GM13976 (cell line): ENCODE measurements at regions not wholly inside any gene's neighbourhood (a gene's known extent, or its start where the extent isn't known, plus 50 kb on each side); places are given as distances from the start of the nearest gene placed in this dataset.

Experiments
- DNase-seq: peaks from one replicate; pipeline ENCODE4 v3.0.0; 2012; ENCODE audit warnings: low spot score
- in situ Hi-C: fragments of 300-500 bp; cut with MboI; formaldehyde crosslinking; loops from one replicate; pipeline ENCODE4 v1.12.0; 2022; ENCODE audit warnings: low sequenced_read_pairs, mixed read lengths, inconsistent platforms; ENCODE audit not compliant: unreplicated experiment
- TF ChIP-seq, protein P1 (sequence below): IDR thresholded peaks from 2 replicates; pipeline ENCODE4 v1.5.1; 2012; ENCODE audit warnings: borderline replicate concordance, mild to moderate bottlenecking; ENCODE audit not compliant: insufficient read depth; ENCODE audit errors: extremely low read depth, missing control alignments, control extremely low read depth

DNA sequence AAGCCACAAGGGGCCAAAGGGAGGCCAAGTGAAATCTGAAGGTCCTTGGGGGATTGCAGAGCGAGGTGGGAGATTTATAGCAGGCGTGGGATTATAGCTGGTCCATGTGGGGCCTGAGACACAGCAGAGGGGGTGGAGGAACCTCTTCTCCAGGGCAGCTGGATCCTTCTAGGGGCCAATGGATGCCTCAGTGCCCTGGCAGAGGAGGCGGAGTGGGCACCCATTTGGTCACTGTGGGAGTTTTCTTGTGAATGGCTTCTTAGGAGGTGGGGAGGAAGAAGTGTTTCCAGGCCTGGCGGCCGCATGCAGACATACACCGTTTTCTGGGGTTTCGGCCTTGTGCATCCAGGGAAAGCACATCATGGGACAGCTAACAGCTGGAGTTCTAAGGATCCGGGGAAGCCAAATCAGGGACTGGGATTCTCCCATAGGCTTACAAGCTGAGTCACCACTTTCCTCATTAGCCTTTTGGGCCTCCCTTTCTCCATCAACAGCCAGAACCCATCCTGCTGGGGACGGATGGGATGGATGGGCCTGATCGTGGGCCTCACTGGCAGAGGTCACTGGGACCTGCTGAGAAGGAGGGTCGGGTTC, 76.5 kb downstream of the RHOU start:
- TF ChIP-seq, protein P1, sequence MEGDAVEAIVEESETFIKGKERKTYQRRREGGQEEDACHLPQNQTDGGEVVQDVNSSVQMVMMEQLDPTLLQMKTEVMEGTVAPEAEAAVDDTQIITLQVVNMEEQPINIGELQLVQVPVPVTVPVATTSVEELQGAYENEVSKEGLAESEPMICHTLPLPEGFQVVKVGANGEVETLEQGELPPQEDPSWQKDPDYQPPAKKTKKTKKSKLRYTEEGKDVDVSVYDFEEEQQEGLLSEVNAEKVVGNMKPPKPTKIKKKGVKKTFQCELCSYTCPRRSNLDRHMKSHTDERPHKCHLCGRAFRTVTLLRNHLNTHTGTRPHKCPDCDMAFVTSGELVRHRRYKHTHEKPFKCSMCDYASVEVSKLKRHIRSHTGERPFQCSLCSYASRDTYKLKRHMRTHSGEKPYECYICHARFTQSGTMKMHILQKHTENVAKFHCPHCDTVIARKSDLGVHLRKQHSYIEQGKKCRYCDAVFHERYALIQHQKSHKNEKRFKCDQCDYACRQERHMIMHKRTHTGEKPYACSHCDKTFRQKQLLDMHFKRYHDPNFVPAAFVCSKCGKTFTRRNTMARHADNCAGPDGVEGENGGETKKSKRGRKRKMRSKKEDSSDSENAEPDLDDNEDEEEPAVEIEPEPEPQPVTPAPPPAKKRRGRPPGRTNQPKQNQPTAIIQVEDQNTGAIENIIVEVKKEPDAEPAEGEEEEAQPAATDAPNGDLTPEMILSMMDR, result no peak
- DNase-seq, result no peak
- in situ Hi-C loops, result no loop called here

DNA sequence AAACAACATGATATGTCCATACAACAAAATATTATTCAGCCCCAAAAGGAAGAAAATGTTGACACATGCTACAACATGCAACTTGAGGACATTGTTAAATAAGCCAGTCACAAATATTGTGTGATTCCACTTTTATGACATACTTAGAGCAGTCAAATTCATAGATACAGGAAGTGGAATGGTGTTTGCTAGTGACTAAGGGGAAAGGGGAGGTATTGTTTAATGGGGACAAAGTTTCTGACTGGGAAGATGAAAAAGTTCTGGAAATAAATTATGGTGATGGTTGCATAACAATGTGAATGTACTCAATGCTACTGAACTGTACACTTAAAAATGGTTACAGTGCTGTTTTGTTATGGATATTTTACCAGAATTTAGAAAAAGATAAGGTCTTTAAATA, 77.7 kb downstream of the RHOU start:
- TF ChIP-seq, protein P1, result no peak
- in situ Hi-C loops, result no loop called here
- no peak for DNase-seq

DNA sequence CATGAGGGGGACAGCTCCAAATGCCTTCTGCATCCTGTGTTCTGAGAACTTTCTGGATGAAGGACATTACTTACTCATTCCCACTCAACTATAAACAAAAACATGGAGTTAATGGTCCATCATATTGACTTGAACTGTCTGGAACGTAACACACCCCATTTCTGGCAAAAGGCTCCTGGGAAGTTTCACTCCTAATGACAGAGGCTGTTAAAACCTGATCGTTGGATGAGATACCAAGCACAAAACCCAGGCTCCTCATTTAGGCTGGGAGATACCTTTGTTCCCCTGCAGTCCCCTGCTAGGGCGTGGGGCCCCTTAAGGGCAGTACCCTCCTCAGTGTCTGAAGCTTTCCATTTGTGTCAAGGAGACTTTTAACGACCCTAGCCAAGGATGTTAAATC, 78.9 kb downstream of the RHOU start:
- in situ Hi-C loops, result no loop called here
- TF ChIP-seq, protein P1, result no peak
- DNase-seq, result no peak

DNA sequence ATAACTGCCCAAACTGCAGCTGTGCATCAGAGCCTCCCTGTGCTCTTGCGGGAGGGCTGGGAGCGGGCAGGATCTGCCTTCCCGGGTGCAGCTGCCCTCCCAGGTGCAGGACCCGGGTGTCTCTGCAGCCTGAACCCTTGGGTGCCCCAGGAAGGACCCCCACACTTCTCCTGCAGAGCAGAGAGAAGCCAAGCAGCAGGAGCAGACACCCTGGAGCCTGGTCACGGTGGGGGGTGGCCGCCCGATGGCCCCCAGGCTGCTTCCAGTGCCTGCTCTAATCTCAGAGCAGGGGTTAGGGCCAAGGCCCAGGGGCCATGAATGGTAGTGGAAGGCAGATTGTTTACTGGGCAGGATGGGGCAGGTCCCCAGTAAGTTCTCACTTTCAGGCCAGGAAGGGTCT, 83.0 kb downstream of the RHOU start:
- in situ Hi-C loops, result no loop called here
- TF ChIP-seq, protein P1, result no peak
- no peak for DNase-seq

DNA sequence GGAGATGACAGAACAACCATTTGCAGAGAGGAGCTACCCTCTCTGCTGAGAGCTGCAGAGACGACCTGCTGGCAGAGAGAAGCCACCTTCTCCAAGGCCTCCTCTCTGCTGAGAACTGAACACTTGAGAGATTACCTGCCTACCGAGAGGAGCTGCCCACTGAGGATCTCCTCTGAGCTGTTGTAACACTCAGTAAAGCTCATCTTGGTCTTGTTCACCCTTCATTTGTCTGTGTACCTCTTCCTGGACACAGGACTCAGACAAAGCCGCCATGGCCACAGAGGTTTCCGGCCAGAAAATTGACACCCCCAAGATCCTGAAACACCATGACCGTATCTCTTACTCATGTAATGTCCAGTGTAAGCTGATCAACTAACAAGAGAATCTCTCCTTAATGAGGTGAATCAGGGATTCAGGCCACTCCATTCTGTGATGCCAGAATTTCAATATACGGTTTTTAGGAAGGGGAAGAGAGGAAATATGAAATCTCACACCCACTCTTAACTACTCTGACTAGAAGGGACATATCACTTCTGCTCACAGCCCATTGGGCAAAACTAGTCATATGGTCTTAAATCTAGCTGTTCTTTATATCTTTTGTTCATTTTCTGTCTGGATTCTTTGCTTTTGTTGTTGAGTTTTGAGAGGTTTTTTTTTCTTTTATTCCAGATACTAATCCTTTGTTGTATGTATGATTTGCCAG, 83.8 kb downstream of the RHOU start:
- in situ Hi-C loops, result no loop called here
- TF ChIP-seq, protein P1, result no peak
- DNase-seq, result no peak

DNA sequence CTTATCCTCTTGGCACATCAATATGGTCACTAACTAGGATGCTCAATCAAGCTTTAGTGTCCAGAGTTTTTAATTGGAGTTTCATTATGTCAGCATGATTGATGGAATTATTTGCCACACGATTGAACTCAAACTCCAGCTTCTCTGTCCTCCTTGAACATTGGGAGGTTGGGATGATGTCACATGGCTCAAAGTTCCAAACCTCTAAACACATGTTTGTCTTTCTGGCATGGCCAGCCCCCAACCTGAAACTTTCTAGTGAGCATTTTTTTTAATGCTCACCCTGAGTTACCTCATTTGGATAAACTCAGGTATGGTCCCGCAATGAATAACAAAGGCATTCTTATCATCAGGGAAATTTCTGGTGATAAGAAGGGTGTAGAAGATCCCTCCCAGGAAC, 86.0 kb downstream of the RHOU start:
- TF ChIP-seq, protein P1, result no peak
- DNase-seq, result no peak
- in situ Hi-C loops, result no loop called here
